ENCODE measurements at regions not wholly inside any gene's neighbourhood (a gene's known extent, or its start where the extent isn't known, plus 50 kb on each side); places are given as distances from the start of the nearest gene placed in this dataset.
A peak's percentile ranks its signal among the peaks of the same experiment; 100 is the strongest.

DNA sequence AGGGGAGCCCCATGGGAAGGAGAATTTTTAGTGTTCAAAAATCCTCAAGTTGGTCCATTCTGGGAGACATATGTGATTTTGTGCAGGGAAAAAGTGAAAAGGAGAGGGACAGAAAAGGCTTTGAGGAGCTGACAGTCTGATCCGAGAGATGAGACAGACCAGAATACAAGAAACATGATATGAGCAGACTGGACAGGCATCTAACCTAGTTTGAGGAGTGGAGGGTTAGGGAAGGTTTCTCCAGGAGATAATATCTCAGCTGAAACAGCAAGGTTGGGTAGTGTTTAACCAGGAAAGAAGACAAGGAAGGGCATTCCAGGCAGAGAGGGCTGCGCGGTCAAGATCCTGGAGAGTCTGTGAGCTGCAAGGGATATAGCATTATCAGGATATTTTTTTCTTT is 101.4 kb upstream of the NCAM1 start:
- DNase-seq, result no peak

GRCh38 chr11:112861356-112861755 is 99.9 kb upstream of the NCAM1 start:
- no peak for DNase-seq

GRCh38 chr11:112863305-112863704 is 97.9 kb upstream of the NCAM1 start:
- DNase-seq, result no peak

- no peak for DNase-seq
These were observed 96.5 kb upstream of the NCAM1 start for GRCh38 chr11:112864672-112865071.

DNA sequence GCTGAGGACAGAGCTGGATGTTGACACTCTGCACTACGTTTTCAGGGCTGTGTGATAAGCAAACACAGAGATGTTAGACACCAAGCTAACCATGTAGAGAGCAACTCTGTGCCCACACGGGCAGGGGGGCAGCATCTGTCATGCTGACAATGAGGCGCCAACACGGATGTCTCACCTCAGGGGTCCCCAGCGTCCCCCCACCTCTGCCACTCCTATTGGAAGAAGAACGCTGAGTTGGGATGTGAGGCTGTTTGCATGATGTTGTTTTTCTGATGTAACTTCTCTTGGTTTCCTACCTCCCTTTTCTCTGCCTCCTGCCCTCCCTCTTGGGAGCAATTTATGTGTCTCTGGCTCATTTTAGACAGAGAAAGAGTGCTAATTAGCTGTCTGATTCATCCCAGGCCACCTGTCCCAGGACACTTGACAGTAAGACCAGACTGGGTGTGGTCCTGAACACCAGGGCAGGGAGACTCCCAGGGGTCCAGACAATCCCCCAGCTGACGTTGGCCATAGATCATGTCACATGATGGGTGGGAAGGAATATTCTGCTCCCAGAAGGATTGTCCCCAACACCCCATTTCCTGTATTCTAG is 89.2 kb upstream of the NCAM1 start:
- no peak for DNase-seq

DNA sequence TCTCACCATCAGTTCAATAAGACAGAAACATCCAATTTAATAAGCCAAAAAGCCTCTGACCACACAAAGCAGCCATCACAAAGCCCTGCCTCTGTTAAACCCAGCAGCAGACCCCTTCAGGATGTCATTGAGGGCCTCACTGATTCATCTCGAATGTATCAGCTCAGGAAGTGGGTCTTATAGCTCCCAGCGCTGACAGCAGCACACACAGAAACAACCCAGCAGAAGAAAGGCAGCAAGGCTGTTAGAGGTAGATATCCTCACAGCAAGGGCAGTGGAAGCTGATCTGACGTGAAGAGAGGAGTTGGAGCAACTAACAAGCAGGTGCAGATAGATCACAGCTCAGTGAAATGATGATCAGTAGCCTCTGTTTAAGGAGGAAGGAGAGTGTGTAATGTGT is 86.2 kb upstream of the NCAM1 start:
- DNase-seq, result no peak

DNA sequence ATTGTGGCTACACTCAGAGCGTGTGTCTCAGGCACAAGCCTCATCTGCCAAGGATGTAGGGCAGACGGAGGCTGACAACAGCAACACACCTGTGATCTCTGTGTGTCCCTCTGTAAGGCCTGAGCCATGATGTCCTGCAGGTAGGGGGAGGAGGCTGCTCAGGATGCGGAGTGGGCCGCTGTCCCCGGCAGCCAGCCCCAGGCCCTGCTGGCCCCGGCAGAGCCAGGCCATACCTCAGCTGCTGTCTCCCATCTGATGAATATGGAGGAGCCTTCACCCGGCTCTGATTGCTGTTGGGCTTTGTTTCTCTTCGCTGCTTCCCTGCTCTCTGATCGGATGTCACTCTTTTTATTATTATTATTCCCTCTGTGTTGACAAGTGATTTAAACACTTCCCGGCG is 83.6 kb upstream of the NCAM1 start:
- DNase-seq, result no peak

DNA sequence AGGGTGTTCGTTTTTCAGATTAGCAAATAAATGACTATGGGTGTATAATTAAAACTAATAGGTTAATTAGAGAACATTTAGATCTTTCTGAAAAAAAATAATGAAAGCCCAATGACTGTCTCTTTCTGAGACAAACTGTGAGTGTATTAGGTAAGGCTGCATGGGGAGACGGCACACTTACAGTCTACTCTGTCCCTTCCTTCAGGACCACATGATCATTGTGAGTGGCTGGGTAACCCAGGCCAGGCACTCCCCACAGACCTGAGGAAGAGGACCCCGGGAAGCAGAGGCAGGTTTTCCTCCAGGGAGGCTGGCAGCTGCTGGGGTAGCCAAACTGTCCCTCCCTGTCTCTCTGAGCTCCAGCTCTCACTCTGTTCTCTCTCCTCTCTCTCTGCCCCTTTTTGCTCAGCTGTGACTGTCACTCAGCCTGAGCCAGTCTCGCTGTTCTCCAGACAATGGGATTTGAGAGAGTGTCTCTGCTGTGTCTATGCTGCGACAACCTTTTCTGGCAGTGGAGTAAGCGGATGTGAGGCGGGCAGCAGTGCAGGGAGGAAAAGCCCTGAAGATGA is 83.1 kb upstream of the NCAM1 start:
- DNase-seq, result no peak

GRCh38 chr11:112880495-112880894 is 80.7 kb upstream of the NCAM1 start:
- no peak for DNase-seq

- DNase-seq, result peak; percentile 91
These were observed 79.8 kb upstream of the NCAM1 start for GRCh38 chr11:112881461-112881860.

DNA sequence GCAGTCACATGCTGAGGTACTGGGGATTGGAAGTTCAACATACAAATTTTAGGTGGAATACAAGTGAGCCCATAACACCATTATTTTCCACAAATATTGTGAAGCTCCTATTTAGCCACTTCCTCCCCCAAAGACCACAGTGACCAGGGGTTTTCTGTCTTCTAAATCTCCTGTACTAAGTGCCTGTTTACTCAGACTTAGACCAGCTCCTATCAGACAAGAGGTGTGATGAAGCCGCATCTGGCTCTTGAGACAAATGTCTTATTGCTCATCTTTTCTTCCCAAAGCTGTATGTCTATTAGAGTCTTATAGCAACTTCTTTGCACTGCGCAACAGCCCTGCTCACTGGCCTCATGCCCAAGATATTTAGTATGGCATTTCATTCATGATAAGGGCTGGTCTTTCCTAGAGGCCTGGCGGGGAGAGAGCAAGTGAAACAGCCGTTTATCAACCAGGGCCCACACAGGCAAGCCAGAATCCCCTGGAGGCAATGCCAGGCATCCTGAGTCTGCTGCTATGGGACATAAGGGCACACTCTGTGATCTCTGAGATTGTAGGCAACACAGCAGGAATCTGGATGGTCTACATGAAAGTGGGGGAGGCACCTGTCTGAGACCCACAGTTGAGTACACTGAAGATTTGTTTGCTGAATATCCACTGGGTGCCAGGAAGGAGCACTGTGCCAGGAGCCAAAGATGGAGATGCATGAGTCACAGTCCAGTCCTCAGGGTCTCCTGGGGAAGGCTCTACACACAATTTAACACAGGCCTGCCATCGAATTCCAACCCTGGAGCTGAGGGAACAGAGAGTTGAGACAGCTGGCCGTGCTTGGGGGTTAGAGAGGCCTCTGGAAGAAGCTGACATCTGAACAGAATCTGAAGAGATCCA is 78.5 kb upstream of the NCAM1 start:
- DNase-seq, result no peak

DNA sequence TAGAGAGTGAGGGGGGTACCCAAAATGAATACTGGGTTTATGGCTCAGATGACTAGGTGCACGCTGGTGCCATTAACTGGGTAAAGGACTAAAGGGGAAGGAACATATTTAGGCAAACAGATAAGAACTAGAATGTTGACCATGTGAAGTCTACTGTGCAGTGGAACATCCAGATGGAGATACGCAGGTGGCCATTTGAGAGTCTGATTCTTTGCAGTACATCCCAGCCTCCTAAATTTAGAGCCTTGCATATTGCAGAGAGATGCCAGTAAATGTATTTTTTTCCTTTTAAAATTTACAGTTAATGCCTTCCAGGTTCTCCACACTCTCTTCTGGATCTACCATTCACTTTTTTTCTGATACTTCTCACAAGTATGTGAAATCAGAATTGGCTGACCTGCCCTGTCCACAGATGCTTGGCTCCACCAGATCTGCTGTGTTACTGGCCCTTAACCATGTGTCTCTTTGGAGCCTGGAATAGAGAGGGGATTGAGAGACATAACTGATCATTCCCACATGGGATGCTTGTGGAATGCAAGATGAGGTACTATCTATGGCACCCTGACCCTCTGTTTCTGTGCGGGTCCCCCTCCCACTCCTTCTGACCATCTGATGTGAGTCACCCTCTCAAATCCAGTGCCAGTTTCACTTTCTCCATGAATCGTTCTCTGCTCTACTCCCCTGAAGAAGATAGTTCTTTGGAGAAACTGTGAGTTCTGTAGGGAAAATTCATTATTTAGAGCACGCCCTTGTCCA is 77.0 kb upstream of the NCAM1 start:
- DNase-seq, result peak; percentile 28

GRCh38 chr11:112885744-112886433 is 75.3 kb upstream of the NCAM1 start:
- DNase-seq, result no peak

- DNase-seq, result no peak
These were observed 74.5 kb upstream of the NCAM1 start for GRCh38 chr11:112886434-112887370.

DNA sequence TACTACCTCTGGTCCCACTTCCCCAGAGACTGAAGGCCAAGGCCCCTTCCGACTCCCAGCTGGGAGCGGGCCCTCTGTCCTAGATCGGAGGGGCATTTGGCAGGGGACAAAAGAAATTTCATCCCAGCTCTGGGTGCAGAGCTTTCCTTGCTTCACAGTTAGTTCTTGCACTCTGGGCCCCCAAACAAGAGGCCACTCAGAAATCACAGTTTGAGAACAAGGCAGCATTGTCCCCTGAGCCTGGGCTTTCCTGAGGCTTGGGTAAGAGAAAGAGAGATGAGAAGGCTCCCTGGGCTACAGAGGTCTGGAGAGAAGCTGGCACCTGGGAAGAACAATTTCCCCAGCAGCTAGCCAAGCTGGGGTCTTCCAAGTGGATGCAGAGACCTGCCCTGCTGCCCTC is 71.8 kb upstream of the NCAM1 start:
- DNase-seq, result peak; percentile 22

DNA sequence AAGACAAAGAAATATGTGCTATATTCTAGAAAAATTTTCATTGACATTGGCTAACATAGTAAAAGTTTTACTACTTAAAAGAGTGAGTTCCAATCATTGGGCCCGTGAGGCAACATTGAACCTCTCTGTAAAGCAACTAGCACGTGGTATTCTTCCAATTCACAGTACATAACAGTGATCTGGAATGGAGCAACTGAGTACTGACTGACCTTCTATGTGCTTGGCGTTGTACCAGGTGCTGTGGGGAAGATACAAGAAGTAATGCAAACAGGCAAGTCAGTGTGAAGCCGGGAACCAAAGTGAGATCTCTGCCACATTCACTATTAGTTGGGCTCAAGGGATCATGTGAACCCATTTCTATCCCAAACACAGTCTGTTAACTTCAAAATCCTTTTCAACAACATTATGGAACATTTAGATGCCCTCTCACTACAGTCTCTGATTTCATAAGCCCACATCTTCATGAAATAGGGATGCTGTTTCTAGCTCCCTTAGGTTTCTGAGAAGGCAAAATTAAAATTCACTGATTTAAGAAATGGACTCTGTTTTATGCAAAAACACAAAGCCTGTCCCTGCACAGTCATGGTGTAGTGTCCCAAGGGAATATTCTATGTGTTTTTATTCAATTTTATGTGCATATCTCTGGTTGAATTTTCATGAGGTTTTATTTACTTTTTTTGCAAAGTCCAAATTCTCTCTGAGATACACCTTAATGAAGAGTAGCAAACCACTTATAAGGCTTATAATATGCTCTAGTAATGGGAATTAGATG is 61.8 kb upstream of the NCAM1 start:
- no peak for DNase-seq

GRCh38 chr11:112901924-112902323 is 59.3 kb upstream of the NCAM1 start:
- no peak for DNase-seq

GRCh38 chr11:112902361-112903011 is 58.7 kb upstream of the NCAM1 start:
- DNase-seq, result no peak

DNA sequence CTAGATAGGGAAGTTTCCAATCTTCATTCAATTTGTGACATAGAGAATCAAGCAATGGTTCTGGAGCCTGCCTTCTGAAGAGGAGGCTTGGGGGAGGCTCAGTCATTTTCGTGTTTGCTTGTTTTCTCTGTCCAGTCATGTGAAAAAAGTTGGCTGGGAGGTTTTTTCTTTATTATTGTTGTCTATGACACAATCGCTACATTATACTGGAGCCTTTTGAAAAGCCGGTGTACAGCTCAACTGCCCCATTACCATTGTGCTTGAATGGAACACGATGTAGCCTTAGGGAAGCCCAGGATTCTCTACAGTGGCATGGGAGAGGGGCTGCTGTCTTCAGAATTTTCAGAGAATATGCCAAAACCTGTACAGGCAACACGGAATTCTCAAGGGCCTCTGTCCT is 57.9 kb upstream of the NCAM1 start:
- DNase-seq, result peak; percentile 60

DNA sequence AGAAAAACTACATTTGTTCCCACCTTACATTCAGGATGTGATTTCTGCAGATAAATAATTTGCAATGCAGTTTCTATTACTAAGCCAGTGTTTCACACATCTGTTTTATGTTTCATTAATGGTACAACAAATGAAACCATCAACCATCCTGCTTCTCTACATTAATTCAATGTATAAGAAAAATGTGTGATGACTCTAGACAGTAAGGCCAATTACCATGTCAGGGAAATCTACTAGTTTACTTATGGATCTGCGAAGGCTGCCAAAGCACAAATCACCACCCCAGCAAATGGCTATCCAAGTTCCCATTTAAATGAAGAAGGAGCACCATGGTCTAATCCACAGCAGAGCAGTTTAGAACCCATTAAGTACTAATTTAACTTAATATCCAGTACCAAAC is 50.1 kb upstream of the NCAM1 start:
- no peak for DNase-seq

Data from occipital lobe (tissue), 1 donor.